Left kidney (tissue), 1 donor: ENCODE measurements at regions not wholly inside any gene's neighbourhood (a gene's known extent, or its start where the extent isn't known, plus 50 kb on each side); places are given as distances from the start of the nearest gene placed in this dataset.
"Not testable (repeated sequence)": the region's sequence is repeated elsewhere in the genome, so short reads cannot be mapped to it uniquely, and the experiment has no call there.

Source experiments
- DNase-seq: peaks from one replicate; pipeline ENCODE4 v3.0.0-alpha.2; 2013

DNA sequence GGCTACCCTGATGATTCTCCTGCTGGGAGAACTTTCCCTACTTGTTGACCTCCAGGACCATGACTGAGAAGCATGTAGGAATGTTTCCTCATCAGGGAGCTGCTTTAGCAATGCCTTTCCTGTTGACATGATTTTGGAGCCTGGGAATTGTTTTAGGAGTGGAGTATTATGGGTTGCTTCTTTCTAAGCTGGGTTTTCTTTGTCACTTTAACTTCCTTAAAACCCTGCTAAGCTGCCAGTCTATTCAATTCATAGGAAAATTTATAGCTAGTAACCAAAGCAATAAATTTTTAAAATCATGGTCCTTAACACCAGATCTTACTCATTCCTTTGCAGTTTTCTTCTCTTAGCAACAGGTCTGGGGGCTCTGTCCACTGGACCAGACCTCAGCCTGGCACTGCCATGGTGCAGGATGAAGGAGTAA lies 125.6 kb upstream of the TACR1 start:
- no peak for DNase-seq

DNA sequence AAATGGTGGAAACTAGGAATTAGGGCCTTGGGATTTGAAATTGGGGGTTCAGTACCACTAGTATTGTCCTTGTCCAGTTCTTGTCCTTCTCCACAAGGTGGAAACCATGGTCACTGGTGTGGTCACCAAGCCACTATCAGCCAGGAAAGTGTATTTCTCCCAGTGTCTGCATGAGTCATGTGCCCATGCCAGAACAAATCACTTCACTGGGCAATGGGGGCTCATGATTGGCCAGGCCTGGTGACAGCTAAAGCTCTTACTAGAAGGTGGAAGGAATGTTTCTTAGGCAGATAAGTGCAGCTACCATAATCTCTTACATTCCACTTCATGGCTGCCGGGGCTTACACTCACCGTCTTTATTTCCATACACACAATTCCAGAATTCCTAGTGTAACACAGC lies 124.8 kb upstream of the TACR1 start:
- DNase-seq = no peak

- no peak for DNase-seq
Observed at GRCh38 chr2:75321599-75321922, 122.2 kb upstream of the TACR1 start.

DNA sequence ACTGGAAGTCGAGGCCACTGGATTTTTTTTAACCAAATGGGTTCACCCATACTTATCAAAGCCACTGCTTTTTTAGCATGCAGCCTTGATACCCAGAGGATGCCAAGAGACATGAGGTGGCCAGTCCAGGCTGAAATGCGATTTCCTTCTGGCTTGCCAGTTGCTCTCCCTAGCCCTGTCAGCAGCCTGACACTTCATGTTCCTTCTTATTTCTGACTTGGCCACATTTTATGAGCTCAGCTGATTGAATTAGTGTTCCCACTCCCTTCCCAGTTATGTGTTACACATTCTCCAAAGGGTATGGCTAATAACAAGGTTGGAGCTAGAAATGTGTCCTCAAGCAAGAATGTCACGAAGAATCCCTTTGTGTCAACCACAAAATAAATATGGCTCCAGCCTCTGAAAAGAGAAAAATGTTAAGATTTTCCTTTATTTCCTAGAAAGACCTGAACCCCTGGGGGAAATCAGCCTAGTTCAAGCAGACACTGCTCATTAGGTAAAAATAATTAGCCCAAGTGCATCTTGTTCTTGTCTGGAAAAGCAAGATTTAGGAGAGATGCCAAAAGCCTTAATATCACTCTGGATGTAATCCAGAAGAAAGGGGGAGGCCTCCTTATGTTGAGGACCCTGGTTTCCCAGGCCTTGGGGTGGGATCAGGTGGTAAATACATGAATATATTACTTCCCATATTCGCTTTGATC lies 121.7 kb upstream of the TACR1 start:
- DNase-seq = no peak

DNA sequence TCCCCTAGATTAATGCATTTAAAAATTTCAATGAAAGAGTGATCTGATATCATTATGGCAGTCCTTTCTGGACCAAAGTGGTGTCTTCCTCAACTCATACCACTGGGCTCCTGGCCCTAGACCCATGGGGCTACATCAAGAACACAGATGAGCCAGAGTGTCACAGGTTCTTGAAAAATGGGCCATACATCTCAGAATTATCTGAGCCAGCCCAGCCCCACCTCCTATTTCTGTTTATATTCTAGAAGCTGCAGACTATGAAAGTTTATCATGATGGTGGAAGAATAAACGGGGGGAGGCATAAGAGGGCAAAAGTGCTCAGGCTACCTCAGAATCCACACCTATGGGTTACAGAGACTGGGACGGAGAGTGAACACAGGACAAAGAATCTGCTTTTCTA lies 120.6 kb upstream of the TACR1 start:
- no peak for DNase-seq

DNA sequence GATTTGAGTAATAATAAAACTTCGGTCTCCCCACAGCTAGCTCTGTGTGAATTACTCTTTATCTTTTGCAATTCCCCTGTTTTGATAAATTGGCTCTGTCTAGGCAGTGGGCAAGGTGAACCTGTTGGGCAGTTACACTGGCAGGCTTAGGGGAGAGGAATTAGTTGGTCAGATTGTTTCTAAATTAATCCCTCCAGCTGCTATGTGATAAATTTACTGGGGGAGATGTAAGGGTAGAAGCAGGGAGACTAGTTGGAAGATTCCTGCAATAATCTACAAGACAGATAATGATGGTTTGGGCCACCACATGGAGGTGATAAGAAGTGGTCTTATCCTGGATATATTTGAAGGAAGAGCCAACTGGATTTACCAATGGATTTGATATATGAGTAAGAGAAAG lies 118.5 kb upstream of the TACR1 start:
- no peak for DNase-seq

DNA sequence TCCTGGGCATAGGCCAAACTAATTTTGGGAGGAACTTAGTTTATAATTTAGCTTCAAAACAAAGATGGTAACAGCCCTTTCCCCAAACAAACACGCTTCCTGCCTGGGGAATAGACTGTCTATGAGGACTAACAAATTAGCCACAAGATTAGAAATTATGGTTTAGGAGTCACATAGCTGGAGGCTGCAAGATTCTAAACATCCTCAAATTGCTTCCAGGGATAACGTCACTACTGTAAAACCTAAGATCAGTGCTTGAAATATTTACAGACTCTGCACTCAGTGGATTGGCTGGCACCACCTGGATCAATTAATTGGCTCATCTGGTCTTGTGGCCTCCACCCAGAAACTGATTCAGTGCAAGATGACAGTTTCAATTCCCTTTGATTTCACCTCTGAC lies 118.0 kb upstream of the TACR1 start:
- DNase-seq = no peak

- no peak for DNase-seq
Observed at GRCh38 chr2:75315436-75315835, 116.1 kb upstream of the TACR1 start.

DNA sequence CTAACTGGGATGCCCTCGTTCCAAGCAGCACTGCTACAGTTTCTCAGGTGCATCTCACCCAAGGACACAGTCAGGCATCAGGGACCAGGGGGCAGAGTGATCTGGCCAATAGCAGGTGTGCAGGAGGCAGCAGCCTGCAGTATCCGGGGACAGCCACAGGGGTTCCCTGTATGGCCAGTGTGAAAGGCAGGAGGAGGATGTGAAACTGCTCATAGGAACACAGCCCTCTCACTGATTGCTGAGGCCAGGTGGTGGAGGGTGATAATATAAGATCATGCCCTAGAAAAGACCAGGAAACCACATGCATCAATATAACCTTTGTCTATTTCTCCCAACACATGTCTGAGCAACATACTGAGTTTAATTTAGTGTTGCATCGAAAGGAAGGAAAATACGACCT lies 112.7 kb upstream of the TACR1 start:
- no peak for DNase-seq

DNA sequence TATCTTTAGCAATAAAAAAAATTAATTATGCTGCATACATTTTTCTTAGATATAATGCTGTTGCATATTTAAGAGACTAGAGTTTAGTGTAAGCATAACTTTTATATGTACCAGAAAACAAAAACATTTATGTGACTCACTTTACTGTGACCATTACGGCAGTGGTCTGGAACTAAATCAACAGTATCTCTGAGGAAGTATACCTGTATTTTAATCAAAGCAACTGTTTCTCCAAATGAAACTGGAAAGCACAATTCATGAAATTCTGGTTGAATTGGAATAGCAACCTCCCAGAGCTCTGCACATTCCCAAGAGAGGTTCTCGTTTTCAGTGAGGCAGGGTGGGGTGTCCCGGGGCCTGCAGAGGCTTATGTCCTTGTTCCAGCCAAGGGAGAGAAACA lies 112.2 kb upstream of the TACR1 start:
- DNase-seq = no peak

DNA sequence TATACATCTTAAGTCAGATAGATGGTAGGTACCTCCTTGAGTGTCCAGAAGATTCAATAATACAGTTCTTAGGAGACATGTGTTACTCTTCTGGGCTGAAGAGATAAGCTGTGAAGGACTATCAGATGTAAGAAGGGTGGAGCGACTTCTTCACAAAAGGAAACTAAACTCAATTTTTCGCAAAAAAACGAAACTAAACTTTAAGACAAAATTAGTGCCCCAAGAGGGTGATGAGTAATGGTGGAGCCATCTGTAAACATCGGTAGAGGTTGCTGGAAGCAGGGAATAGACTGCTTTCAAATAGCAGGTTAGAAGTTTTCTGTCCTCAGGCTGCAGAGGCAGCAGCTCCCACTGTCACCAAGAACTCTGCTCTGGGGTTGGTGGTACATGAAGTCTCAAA lies 111.6 kb upstream of the TACR1 start:
- DNase-seq = no peak

DNA sequence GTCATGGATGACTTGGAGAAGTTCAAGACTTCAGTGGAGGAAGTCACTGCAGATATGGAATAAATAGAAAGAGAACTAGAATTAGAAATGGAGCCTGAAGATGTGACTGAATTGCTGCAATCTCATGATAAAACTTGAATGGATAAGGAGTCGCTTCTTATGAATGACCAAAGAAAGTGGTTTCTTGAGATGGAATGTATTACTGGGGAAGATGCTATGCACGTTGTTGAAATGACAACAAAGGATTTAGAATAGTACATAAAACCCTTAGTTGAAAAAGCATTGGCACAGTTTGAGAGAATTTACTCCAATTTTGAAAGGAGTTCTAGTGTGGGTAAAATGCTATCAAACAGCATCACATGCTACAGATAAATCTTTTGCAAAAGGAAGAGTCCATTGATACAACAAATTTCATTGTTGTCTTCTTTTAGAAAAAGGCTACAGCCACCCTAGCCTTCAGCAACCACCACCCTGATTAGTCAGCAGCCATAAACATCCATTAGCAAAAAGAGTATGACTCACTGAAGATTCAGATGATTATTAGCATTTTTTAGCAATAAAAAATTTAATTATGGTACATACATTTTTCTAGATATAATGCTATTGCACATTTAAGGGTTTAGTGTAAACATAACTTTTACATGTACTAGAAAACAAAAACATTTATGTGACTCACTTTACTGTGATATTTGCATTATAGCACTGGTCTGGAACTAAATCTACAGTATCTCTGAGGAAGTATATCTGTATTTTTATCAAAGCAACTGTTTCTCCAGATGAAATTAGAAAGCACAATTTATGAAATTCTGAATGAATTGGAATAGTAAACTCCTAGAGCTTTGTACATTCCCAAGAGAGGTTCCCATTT lies 110.5 kb upstream of the TACR1 start:
- DNase-seq = no peak

- no peak for DNase-seq
Observed at GRCh38 chr2:75303227-75303626, 103.9 kb upstream of the TACR1 start.

GRCh38 chr2:75294362-75294761 lies 95.0 kb upstream of the TACR1 start:
- DNase-seq = no peak

- no peak for DNase-seq
Observed at GRCh38 chr2:75292826-75293225, 93.5 kb upstream of the TACR1 start.

DNA sequence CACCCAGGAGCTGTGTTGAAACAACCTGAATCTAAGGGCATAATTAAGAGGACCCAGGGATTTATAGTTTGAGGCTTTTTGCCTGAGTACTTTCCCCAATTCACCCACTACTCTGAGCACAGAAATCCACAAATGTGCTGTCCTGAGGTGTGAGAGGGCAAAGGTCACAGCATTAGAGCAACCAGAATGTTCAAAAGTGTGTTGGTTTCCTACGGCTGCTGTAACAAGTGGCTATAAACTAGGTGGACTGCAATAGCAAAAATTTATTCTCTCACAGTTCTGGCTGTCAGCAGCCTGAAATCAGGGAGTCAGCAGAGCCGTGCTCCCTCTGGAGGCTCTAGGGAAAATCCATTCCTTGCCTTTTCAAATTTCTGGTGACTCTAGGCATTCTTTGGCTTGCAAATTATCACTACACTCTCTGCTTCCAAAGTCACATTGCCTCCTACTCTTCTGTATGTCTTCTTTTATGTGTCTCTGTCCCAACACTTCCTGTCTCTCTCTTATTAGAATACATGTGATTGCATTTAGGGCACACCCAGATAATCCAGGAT lies 91.4 kb upstream of the TACR1 start:
- no peak for DNase-seq

DNA sequence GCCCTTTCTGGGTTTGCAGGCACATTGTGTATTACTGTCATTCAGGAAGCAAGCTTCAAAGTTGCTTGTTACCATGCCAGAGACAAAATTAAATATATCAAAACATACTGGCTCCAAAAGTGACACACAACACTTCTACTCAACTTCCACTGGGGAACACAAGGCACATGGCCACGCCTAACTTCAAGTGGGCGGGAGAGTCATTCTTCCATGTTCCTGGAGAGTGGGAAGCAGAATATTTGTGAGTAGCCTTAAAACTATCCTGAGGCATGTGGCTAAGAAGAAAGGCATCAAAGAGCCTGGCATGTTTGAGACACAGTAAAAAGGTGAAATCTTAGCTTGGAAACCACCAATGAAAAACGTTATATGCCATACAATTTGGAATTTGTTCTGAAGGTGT lies 90.5 kb upstream of the TACR1 start:
- DNase-seq = no peak

GRCh38 chr2:75289178-75289577 lies 89.9 kb upstream of the TACR1 start:
- not testable (repeated sequence) for DNase-seq

DNA sequence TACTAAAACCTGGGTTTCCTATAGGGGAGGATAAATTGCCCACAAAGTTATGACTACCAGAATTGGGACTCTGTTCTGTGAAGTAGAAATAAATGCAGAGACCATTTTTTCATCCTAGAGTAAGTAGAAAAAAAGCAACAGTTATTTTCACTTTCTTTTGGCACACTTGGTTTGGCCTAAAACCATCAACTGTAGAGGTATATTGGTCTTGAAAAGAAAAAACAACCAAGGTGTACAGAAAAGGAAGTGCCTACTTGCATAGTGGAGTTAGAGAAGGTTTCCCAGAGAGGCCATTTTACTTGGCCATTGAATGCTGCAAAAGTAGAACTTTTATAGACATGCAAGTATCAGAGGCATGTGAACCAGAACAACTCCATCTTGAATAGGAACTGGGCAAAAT lies 89.4 kb upstream of the TACR1 start:
- no peak for DNase-seq

DNA sequence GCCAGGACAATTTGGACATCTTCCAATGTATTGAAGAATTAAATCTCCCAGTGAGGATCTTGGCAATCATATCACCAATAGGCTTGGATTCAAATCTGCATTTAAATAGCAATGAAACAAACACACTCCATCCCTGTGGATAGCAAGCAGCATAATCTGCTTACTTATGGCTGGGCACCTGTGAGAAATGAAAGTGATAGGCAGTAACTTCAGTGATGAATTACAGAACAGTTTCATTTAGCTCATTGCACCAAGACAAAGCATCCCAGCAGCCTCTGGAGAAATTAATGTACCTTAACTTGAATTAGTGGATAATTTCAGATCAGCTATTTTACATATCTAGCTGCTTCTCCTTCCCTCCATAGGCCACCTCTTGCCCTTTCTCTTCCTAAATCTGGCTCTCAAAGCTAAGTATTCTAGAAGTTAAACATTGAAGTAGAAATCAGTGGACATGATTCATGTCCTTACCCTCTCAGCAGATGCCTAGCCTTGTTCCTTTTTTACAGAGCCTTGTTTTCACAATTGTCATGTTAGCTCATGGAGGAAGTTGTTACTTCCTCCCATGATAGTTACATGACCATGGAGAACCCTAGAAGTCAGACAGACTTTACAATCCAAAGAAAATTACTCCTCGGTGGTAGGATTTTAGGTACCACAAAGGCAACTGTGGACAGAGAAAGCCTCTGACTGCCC lies 88.5 kb upstream of the TACR1 start:
- no peak for DNase-seq

DNA sequence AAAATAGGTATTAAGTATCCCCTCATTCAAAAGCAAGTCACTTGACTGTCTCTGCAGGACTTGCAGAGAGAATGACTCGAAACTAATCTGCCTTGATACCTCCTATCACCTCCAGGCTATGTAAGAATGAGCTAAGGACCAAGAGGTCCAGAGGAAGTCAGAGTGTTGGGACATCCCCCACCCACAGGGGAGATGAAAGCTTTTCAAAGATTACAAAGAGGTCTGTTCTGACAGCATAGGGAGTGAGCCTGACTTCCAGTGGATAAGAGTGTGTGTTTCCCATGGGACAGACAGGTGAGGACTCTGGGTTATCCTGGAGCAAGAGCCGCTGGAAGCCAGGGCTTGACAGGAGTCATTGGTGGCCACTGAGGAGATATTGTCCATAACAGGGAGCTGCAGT lies 85.0 kb upstream of the TACR1 start:
- no peak for DNase-seq

GRCh38 chr2:75278821-75279379 lies 79.6 kb upstream of the TACR1 start:
- no peak for DNase-seq

GRCh38 chr2:75278314-75278713 lies 79.0 kb upstream of the TACR1 start:
- no peak for DNase-seq
